IMR-90 (cell line): ENCODE measurements at regions not wholly inside any gene's neighbourhood (a gene's known extent, or its start where the extent isn't known, plus 50 kb on each side); places are given as distances from the start of the nearest gene placed in this dataset.
"Not testable (repeated sequence)": the region's sequence is repeated elsewhere in the genome, so short reads cannot be mapped to it uniquely, and the experiment has no call there.

Experiments used
- ATAC-seq: fragments of 200-7000 bp; cut with Tn5 transposase; 2 replicates; pipeline ENCODE4 v1.9.1; 2020; ENCODE audit warnings: low read depth, mild to moderate bottlenecking, moderate library complexity
- BruUV-seq: library from RNA; stranded (reverse); fragments of 400-500 nt; replicated peaks from 2 replicates; lab custom pipeline; 2021; lab: Mats Ljungman, UMichigan
- CTCF ChIA-PET: fragments of 300-600 bp; formaldehyde crosslinking; extraction: SDS; loops from one replicate; lab custom pipeline; 2021; ENCODE audit warnings: antibody characterized with exemption; lab: Yijun Ruan, JAX
- POLR2A ChIA-PET: fragments of 300-600 bp; sonication (Branson Sonifier 250); formaldehyde crosslinking; loops from one replicate; lab custom pipeline; 2022; ENCODE audit warnings: antibody characterized with exemption; ENCODE audit not compliant: unreplicated experiment; lab: Charles Lee
- DNase-seq: peaks from one replicate; pipeline ENCODE4 v3.0.0; 2013
- H2AFZ ChIP-seq: replicated peaks from 2 replicates; pipeline ENCODE3; 2013; ENCODE audit warnings: low read length, mild to moderate bottlenecking; ENCODE audit not compliant: poor library complexity
- H2AK5ac ChIP-seq: 2 replicates; pipeline ENCODE4 v1.6.1; 2013; ENCODE audit warnings: low read depth, low read length, inconsistent platforms
- H2AK9ac ChIP-seq: replicated peaks from 2 replicates; pipeline ENCODE3; 2013; ENCODE audit warnings: mild to moderate bottlenecking, low read depth, low read length, moderate library complexity; ENCODE audit not compliant: poor library complexity
- H2BK120ac ChIP-seq: 2 replicates; pipeline ENCODE4 v1.6.1; 2013; ENCODE audit warnings: low read depth, low read length, inconsistent platforms
- H2BK15ac ChIP-seq: 3 replicates; pipeline ENCODE4 v1.6.1; 2013; ENCODE audit warnings: low read depth, low read length, inconsistent platforms
- H2BK20ac ChIP-seq: 2 replicates; pipeline ENCODE4 v1.6.1; 2013; ENCODE audit warnings: low read depth, mild to moderate bottlenecking, inconsistent platforms, low read length, moderate library complexity
- H2BK5ac ChIP-seq: 2 replicates; pipeline ENCODE4 v1.6.1; 2013; ENCODE audit warnings: mild to moderate bottlenecking, low read depth, low read length, inconsistent platforms; ENCODE audit not compliant: poor library complexity, severe bottlenecking
- H3K14ac ChIP-seq: replicated peaks from 2 replicates; pipeline ENCODE4 v1.6.1; 2013; ENCODE audit warnings: low read depth, low read length, inconsistent platforms
- H3K18ac ChIP-seq: 2 replicates; pipeline ENCODE4 v1.6.1; 2013; ENCODE audit warnings: low read depth, low read length, control low read depth
- H3K23ac ChIP-seq: 2 replicates; pipeline ENCODE4 v1.6.1; 2013; ENCODE audit warnings: low read depth, low read length, inconsistent platforms
- H3K27ac ChIP-seq: 2 replicates; pipeline ENCODE4 v1.5.1; 2013; ENCODE audit warnings: mild to moderate bottlenecking, control low read depth, low read length; ENCODE audit not compliant: insufficient read depth
- H3K27me3 ChIP-seq: 2 replicates; pipeline ENCODE4 v1.6.1; 2013; ENCODE audit warnings: low read length; ENCODE audit not compliant: control insufficient read depth, insufficient read depth
- H3K36me3 ChIP-seq: 2 replicates; pipeline ENCODE4 v1.6.1; 2013; ENCODE audit warnings: low read length, mixed read lengths; ENCODE audit not compliant: control insufficient read depth, insufficient read depth
- H3K4ac ChIP-seq: 2 replicates; pipeline ENCODE4 v1.6.1; 2013; ENCODE audit warnings: low read depth, low read length, inconsistent platforms
- H3K4me1 ChIP-seq: 2 replicates; pipeline ENCODE4 v1.6.1; 2013; ENCODE audit warnings: low read length, mixed read lengths; ENCODE audit not compliant: control insufficient read depth, insufficient read depth
- H3K4me2 ChIP-seq: 2 replicates; pipeline ENCODE4 v1.6.1; 2013; ENCODE audit warnings: low read depth, mild to moderate bottlenecking, control low read depth, low read length, moderate library complexity
- H3K4me3 ChIP-seq: 2 replicates; pipeline ENCODE4 v1.5.1; 2013; ENCODE audit warnings: low read depth, mild to moderate bottlenecking, control low read depth, low read length, moderate library complexity; ENCODE audit not compliant: insufficient read depth
- H3K56ac ChIP-seq: 2 replicates; pipeline ENCODE4 v1.6.1; 2013; ENCODE audit warnings: low read length, inconsistent platforms; ENCODE audit not compliant: insufficient read depth; ENCODE audit errors: extremely low read depth
- H3K79me1 ChIP-seq, 2 experiments: 2 replicates each; pipeline ENCODE4 v1.6.1; 2013; ENCODE audit warnings: low read length in 2 of 2, inconsistent platforms in 1 of 2, low read depth in 1 of 2
- H3K9ac ChIP-seq: 2 replicates; pipeline ENCODE4 v1.6.1; 2013; ENCODE audit warnings: low read depth, low read length, control low read depth
- H3K9me1 ChIP-seq: 2 replicates; pipeline ENCODE4 v1.6.1; 2013; ENCODE audit warnings: low read length, inconsistent platforms; ENCODE audit not compliant: insufficient read depth
- H3K9me3 ChIP-seq: 2 replicates; pipeline ENCODE4 v1.6.1; 2013; ENCODE audit warnings: low read length; ENCODE audit not compliant: control insufficient read depth, insufficient read depth
- H4K20me1 ChIP-seq: 2 replicates; pipeline ENCODE4 v1.6.1; 2013; ENCODE audit warnings: low read length, inconsistent platforms; ENCODE audit not compliant: insufficient read depth
- H4K5ac ChIP-seq: 2 replicates; pipeline ENCODE4 v1.6.1; 2013; ENCODE audit warnings: mild to moderate bottlenecking, low read depth, low read length, control low read depth
- H4K8ac ChIP-seq, 2 experiments: 2 replicates each; pipeline ENCODE4 v1.6.1; 2013; ENCODE audit warnings: low read depth in 2 of 2, low read length in 2 of 2, control low read depth in 1 of 2, inconsistent platforms in 1 of 2
- H4K91ac ChIP-seq: 2 replicates; pipeline ENCODE4 v1.6.1; 2013; ENCODE audit warnings: low read depth, low read length, inconsistent platforms; ENCODE audit not compliant: insufficient read depth
- MAFK ChIP-seq: IDR thresholded peaks from 2 replicates; pipeline ENCODE4 v1.6.1; 2012; ENCODE audit warnings: low read depth, low read length, improper control_type of control experiment
- RAD21 ChIP-seq: IDR thresholded peaks from 2 replicates; pipeline ENCODE4 v1.6.1; 2012; ENCODE audit warnings: low read length, improper control_type of control experiment
- SMC3 ChIP-seq: fragments of 150-350 bp; IDR thresholded peaks from 2 replicates; pipeline ENCODE4 v1.6.1; 2016; ENCODE audit warnings: low read depth, mild to moderate bottlenecking, antibody characterized with exemption, low read length, moderate library complexity
- WGBS, 2 experiments: methylation state at CpG; one replicate each; pipeline versions ENCODE4 v1.1.5 to v1.1.7; 2013; ENCODE audit warnings: missing lambda C conversion rate in 2 of 2; ENCODE audit not compliant: insufficient read length in 1 of 2; ENCODE audit errors: extremely low coverage in 2 of 2; 5-methylcytosine and 5-hydroxymethylcytosine counted together
- dilution Hi-C: fragments of 300-500 bp; cut with HindIII; formaldehyde crosslinking; loops from one replicate; pipeline ENCODE4 v1.14.3; 2018; ENCODE audit warnings: low sequenced_read_pairs; ENCODE audit not compliant: unreplicated experiment
- in situ Hi-C: fragments of 300-500 bp; cut with MboI; formaldehyde crosslinking; loops from 3 replicates; pipeline ENCODE4 v1.14.3; 2019; ENCODE audit warnings: low sequenced_read_pairs, inconsistent platforms, mixed read lengths
- intact Hi-C: fragments of 100-400 bp; cut with micrococcal nuclease; formaldehyde crosslinking; loops from 2 replicates; pipeline ENCODE4 v1.10.0; 2022

GRCh38 chr2:33694904-33695303 lies 95.8 kb upstream of the FAM98A start:
- no peak for TF ChIP-seq SMC3
- peak; percentile 23; the same call in 1 of the 2 replicates for TF ChIP-seq MAFK
- no peak for TF ChIP-seq RAD21
- no CpG with 5 or more reads among the region's 1 CpG for WGBS, 2 experiments
- no peaks in the 10 kb centered on the region for H3K9me1 ChIP-seq
- no peak overlapping the region for H3K4ac ChIP-seq
- ChIA-PET CTCF (interaction anchor here (1.3 kb wide), 1 partner anchor 401 kb away, joined by 3 read pairs; no protein-coding TSS in a partner anchor), POLR2A (no interaction called here)
- H2BK120ac ChIP-seq = no peak overlapping the region
- H3K9ac ChIP-seq = no peak overlapping the region
- H2BK20ac ChIP-seq = no peak overlapping the region
- no peaks in the 10 kb centered on the region for H3K9me3 ChIP-seq
- H3K27ac ChIP-seq = no peak overlapping the region
- H2BK15ac ChIP-seq = no peak overlapping the region
- no peak overlapping the region for H2AK9ac ChIP-seq
- H2BK5ac ChIP-seq = no peak overlapping the region
- H3K56ac ChIP-seq = no peak overlapping the region
- no peak overlapping the region for H2AFZ ChIP-seq
- BruUV-seq = no TSS peak
- no peak overlapping the region for H3K18ac ChIP-seq
- H3K4me1 ChIP-seq = no peaks in the 10 kb centered on the region
- no peaks in the 10 kb centered on the region for H3K27me3 ChIP-seq
- H3K36me3 ChIP-seq = no peaks in the 10 kb centered on the region
- H4K8ac ChIP-seq = no peak overlapping the region
- H4K5ac ChIP-seq = no peak overlapping the region
- H2AK5ac ChIP-seq = no peak overlapping the region
- DNase-seq (no peak), ATAC-seq (no peak)
- no peak overlapping the region for H3K23ac ChIP-seq
- in situ Hi-C loops (no loop called here), intact Hi-C loops (no loop called here), dilution Hi-C loops (no loop called here)
- no peak overlapping the region for H3K4me3 ChIP-seq
- H4K91ac ChIP-seq = no peak overlapping the region
- H3K14ac ChIP-seq = no peak overlapping the region
- no peaks in the 10 kb centered on the region for H4K20me1 ChIP-seq
- H3K79me1 ChIP-seq = no peaks in the 10 kb centered on the region
- no peak overlapping the region for H3K4me2 ChIP-seq

GRCh38 chr2:33690686-33691085 lies 91.6 kb upstream of the FAM98A start:
- ATAC-seq, H3K18ac ChIP-seq, H4K91ac ChIP-seq, H2BK15ac ChIP-seq, H4K20me1 ChIP-seq, H3K79me1 ChIP-seq, H3K56ac ChIP-seq, H3K4me3 ChIP-seq, POLR2A ChIA-PET, H3K27me3 ChIP-seq, H3K4ac ChIP-seq, H2BK5ac ChIP-seq, H3K23ac ChIP-seq, H3K9me1 ChIP-seq, H3K4me2 ChIP-seq, H3K27ac ChIP-seq, H3K14ac ChIP-seq, H3K9ac ChIP-seq, DNase-seq, intact Hi-C loops, H4K5ac ChIP-seq, H2AK5ac ChIP-seq, in situ Hi-C loops, H3K4me1 ChIP-seq, H2AK9ac ChIP-seq, H2BK120ac ChIP-seq, H4K8ac ChIP-seq, dilution Hi-C loops, H2AFZ ChIP-seq, BruUV-seq, H3K36me3 ChIP-seq, H3K9me3 ChIP-seq, H2BK20ac ChIP-seq, CTCF ChIA-PET: not testable (repeated sequence)
- WGBS, 2 experiments = no CpG with 5 or more reads among the region's 1 CpG
